Uterus (tissue), 3 donors: ENCODE measurements at regions not wholly inside any gene's neighbourhood (a gene's known extent, or its start where the extent isn't known, plus 50 kb on each side); places are given as distances from the start of the nearest gene placed in this dataset.

Experiments used
- DNase-seq, 2 donors: peaks; one replicate each; pipeline ENCODE4 v3.0.0-alpha.2; 2019 to 2020
- H3K27ac ChIP-seq, 2 donors: fragments of 200-600 bp; sonication (generic); 1 replicate in 1 of 2; 2 replicates in 1 of 2; pipeline ENCODE4 v1.5.1; 2016 to 2018
- H3K27me3 ChIP-seq, 2 donors: fragments of 200-600 bp; sonication (generic); one replicate each; pipeline ENCODE4 v1.5.1; 2018 to 2019; ENCODE audit warnings: control low read depth in 1 of 2
- H3K36me3 ChIP-seq, 2 donors: fragments of 200-600 bp; sonication (generic); one replicate each; pipeline ENCODE4 v1.5.1; 2019; ENCODE audit warnings: control low read depth in 1 of 2
- H3K4me1 ChIP-seq, 2 donors: fragments of 200-600 bp; sonication (generic); one replicate each; pipeline ENCODE4 v1.5.1; 2018 to 2019; ENCODE audit warnings: control low read depth in 1 of 2
- H3K4me3 ChIP-seq, 2 donors: fragments of 200-600 bp; sonication (generic); 1 replicate in 1 of 2; 2 replicates in 1 of 2; pipeline ENCODE4 v1.5.1; 2018 to 2019; ENCODE audit warnings: mild to moderate bottlenecking in 1 of 2
- H3K9me3 ChIP-seq, 2 donors: fragments of 200-600 bp; sonication (generic); one replicate each; pipeline ENCODE4 v1.5.1; 2019; ENCODE audit warnings: control low read depth in 1 of 2
- CTCF ChIP-seq, 4 experiments: fragments of 200-600 bp in 2 of 4; fragments of 450-650 bp in 2 of 4; sonication (generic) in 2 of 4; IDR thresholded peaks; one replicate each; pipeline ENCODE4 v1.5.1; 2016 to 2019; ENCODE audit warnings: antibody characterized with exemption in 4 of 4, mild to moderate bottlenecking in 2 of 4, moderate library complexity in 1 of 4
- POLR2A ChIP-seq, 2 donors: fragments of 450-650 bp; IDR thresholded peaks; one replicate each; pipeline ENCODE4 v1.6.1; 2016; ENCODE audit warnings: antibody characterized with exemption in 2 of 2, mild to moderate bottlenecking in 1 of 2, moderate library complexity in 1 of 2
- intact Hi-C: fragments of 100-400 bp; cut with DNase I; formaldehyde crosslinking; loops from one replicate; pipeline ENCODE4 v1.15.1; 2023; ENCODE audit warnings: low total_unique reads
- donor health status: DM: yes; HTN: yes; CAD: no.

GRCh38 chr22:34851918-34852662, 213.9 kb upstream of the ISX start:
- no peaks in the 10 kb centered on the region for H3K27me3 ChIP-seq
- TF ChIP-seq CTCF (IDR thresholded peaks at IDR 0.05): no peak
- TF ChIP-seq POLR2A (IDR thresholded peaks at IDR 0.05): no peak
- H3K27ac ChIP-seq: no peak overlapping the region
- H3K36me3 ChIP-seq: no peaks in the 10 kb centered on the region
- intact Hi-C loops: no loop called here
- no peaks in the 10 kb centered on the region for H3K4me1 ChIP-seq
- H3K4me3 ChIP-seq: no peak overlapping the region
- no peaks in the 10 kb centered on the region for H3K9me3 ChIP-seq
- no peak for DNase-seq

GRCh38 chr22:34855471-34855870, 210.5 kb upstream of the ISX start:
- H3K4me3 ChIP-seq: no peak overlapping the region
- TF ChIP-seq CTCF (IDR thresholded peaks at IDR 0.05): no peak
- no peak for TF ChIP-seq POLR2A (IDR thresholded peaks at IDR 0.05)
- no peak for DNase-seq
- no peaks in the 10 kb centered on the region for H3K27me3 ChIP-seq
- no peaks in the 10 kb centered on the region for H3K9me3 ChIP-seq
- H3K27ac ChIP-seq: no peak overlapping the region
- no peaks in the 10 kb centered on the region for H3K4me1 ChIP-seq
- H3K36me3 ChIP-seq: no peaks in the 10 kb centered on the region
- intact Hi-C loops: no loop called here

GRCh38 chr22:34858066-34858465, 207.9 kb upstream of the ISX start:
- H3K4me3 ChIP-seq: no peak overlapping the region
- TF ChIP-seq CTCF (IDR thresholded peaks at IDR 0.05): no peak
- no peak for TF ChIP-seq POLR2A (IDR thresholded peaks at IDR 0.05)
- intact Hi-C loops: no loop called here
- DNase-seq: no peak
- H3K36me3 ChIP-seq: no peaks in the 10 kb centered on the region
- H3K4me1 ChIP-seq: no peaks in the 10 kb centered on the region
- no peak overlapping the region for H3K27ac ChIP-seq
- no peaks in the 10 kb centered on the region for H3K9me3 ChIP-seq
- H3K27me3 ChIP-seq: no peaks in the 10 kb centered on the region

- H3K4me3 ChIP-seq: no peak overlapping the region
- intact Hi-C loops: no loop called here
- no peak for TF ChIP-seq POLR2A (IDR thresholded peaks at IDR 0.05)
- TF ChIP-seq CTCF (IDR thresholded peaks at IDR 0.05): no peak
- no peaks in the 10 kb centered on the region for H3K9me3 ChIP-seq
- H3K27ac ChIP-seq: no peak overlapping the region
- no peak for DNase-seq
- no peaks in the 10 kb centered on the region for H3K4me1 ChIP-seq
- H3K36me3 ChIP-seq: no peaks in the 10 kb centered on the region
- H3K27me3 ChIP-seq: no peaks in the 10 kb centered on the region
These were observed 204.2 kb upstream of the ISX start for GRCh38 chr22:34861787-34862186.

GRCh38 chr22:34866081-34866480, 199.9 kb upstream of the ISX start:
- H3K4me1 ChIP-seq: no peaks in the 10 kb centered on the region
- intact Hi-C loops: no loop called here
- H3K9me3 ChIP-seq: no peaks in the 10 kb centered on the region
- DNase-seq: no peak
- no peak overlapping the region for H3K4me3 ChIP-seq
- no peak overlapping the region for H3K27ac ChIP-seq
- H3K27me3 ChIP-seq: no peaks in the 10 kb centered on the region
- no peaks in the 10 kb centered on the region for H3K36me3 ChIP-seq
- no peak for TF ChIP-seq CTCF (IDR thresholded peaks at IDR 0.05)
- TF ChIP-seq POLR2A (IDR thresholded peaks at IDR 0.05): no peak
